Muscle of back (tissue), 3 donors: ENCODE measurements at regions not wholly inside any gene's neighbourhood (a gene's known extent, or its start where the extent isn't known, plus 50 kb on each side); places are given as distances from the start of the nearest gene placed in this dataset.

Experiments
- DNase-seq, 3 donors: peaks; one replicate each; pipeline versions ENCODE4 v3.0.0 to v3.0.0-alpha.2; 2013

DNA sequence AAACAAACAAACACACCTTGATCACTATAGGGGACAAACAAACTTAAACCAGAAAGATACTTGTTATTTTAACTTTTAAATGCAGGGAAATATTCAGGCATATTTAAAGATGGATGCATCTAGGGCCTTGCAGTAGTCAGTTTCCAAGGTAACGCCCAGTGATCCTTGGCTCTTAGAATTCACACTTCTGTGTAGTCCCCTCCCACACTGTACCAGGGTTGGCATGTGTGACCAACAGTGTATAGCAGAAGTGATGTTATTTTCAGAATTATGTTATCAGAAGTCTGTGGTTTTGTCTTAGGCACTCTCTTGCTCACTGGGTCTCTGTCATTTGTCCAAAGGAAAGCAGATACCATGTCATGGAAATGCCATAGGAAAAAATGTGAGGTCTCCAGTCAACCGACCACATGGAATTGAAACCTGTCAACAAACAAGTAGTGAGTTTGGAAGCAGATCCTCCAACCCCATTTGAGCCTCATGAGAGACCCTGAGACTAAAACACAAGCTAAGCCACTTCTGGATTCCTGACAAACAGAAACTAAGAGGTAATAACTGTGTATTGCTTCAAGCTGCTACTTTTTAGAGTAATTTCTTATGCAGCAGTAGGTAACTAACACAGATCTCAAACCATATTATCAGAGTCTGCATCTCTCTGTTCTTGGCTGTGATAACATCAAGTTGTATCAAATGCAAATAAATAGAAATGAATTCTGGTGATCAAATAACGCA is 670.3 kb downstream of the KCTD8 start:
- no peak for DNase-seq

DNA sequence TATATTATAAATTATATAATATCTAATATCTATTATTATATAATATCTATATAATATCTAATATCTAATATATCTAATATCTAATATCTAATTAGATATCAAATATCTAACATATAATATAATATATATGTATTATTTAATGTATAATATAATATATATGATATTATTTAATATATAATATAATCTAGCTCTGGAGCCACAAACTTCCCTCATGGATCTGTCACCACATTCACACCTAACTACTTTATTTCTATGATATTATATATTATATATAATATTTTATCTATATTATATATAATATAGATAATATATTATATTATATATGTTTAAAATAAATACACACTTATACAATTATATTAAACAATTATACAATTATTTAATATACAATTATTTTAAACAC is 667.5 kb downstream of the KCTD8 start:
- no peak for DNase-seq

DNA sequence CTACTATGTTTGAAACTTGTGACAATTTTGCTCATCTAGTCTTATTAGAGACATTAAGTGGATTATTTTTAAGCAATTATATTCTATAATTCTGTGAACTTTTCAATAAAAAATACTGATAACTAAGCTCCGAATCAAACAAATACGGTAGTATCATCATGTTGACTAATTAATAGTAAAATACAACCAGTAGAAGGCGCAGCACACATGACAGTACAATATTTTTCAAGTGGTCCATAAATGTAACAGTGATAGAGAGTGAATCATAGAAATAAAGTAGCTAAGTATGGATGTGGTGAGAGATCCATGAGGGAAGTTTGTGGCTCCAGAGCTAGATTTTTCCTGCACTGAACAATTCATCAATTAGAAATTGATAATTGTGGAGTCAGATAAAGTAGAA is 666.2 kb downstream of the KCTD8 start:
- no peak for DNase-seq

DNA sequence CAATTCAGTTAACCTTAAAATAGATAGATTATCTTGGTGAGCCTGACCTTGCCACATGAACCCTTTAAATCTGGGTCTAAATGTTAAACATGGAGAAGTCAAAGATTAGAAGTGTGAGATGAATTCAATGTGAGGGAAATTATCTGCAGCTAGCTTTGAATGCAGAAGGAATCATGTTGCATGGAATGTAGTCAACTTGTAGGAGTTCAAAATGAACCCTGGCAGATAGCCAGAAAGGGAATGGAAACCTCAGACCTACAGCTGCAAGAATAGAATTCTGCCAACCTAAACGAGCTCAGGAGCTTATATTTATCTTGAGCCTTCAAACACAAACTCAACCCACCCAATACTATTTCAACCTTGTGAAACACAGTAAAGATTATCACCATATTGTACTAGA is 632.5 kb downstream of the KCTD8 start:
- peak; percentile 1 to 2 (median 2) for DNase-seq

DNA sequence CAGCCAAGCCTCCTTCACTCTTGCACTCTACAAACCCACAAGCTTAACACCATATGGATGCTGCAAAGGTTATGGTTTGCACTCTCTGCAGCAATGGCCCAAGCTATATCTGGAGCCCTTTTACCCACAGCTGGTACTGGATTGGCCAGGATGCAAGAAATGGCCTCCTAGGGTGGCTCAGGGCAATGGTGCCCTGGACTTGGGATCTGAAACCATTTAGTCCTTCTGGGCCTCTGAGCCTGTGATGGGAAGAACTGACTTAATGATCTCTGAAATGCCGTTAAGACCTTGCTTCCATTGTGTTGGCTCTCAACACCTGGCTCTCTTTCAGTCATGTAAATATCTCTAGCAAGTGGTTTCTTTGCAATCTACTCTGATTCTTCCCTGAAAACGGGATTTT is 626.0 kb downstream of the KCTD8 start:
- no peak for DNase-seq

DNA sequence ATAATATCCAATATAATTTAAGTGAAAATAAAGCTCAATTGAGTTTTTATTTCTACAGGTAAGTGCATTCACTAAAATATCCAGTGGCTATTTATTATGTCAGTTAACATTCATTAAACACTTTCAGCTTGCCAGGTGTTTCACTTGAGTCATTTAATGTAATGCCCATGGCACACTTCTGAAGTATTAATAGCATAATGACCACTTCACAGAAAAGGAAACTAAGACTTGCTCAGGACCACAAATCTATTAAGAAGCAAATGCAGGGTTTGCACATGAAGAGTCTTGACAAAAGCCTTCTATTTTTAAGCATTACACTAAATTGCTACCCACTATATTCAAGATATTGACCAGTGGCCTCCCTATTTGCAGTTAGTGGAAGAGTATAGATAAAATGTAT is 612.7 kb downstream of the KCTD8 start:
- no peak for DNase-seq

DNA sequence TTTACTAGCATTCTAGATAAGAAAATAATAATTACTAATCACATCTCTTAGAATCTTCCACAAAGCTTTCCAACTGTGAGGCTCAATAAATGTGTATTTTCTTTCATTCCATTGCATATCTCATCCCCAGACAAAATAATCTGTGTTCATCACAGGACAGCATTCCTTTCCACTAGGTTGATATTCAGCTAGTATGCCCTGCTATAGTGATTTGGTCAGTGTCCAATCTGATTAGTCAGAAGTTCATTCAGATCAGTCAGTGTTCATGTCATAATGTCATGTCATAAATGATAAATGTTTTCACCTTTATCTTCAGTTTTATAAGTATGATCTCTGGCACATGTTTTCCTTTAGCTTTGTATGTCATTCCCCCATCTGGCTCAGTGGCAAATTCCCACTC is 611.4 kb downstream of the KCTD8 start:
- DNase-seq = no peak

DNA sequence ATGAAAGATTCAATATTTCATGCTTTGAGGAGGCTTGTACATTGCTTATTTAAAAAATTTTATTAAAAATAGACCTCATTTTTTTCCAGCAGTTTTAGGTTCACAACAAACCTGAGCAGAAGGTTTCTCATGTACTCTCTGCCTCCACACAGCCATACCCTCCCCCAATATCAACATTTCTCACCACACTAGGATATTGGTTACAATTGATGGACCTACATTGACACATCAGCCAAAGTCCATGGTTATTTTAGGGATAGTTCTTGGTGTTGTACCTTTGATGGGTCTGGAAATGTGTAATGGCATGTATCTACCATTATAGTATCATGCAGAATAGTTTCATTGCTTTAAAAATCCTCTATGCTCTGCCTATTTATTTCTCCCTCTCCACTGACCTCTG is 611.0 kb downstream of the KCTD8 start:
- DNase-seq = no peak

DNA sequence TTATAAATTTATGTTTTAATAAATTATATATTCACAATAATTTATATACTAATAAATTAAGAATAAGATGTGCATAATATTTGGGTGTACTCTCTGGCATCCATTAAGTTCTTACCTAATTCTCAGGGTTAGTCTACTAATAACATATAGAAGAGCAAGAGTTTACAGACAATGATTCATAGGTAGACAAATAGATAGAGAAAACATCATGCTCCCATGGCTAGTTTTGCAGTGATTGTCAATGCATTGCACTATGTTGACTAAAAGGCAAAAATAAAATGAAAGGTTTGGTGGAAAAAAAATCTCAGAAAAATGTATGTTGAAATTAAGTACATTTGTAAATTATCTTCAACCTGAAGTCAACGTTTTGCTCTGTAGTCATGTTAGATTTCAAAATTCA is 606.0 kb downstream of the KCTD8 start:
- DNase-seq = no peak

DNA sequence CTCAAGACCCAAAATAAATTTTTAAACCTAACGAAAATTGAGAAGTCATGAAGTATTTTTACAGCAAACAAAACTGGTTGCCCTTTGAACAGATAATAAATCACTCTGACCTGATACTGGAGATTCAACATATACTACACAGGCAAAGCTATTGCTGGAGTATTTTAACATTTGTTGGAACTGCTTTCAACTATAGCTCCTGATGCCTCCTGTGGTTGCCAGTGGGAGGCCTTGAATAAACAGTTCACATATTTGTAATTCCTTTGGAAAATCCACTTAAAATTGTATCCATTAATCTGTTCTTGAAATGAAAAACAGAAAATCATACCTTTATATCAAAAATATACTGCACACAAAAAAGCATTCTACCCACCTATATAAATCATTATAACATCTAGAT is 605.1 kb downstream of the KCTD8 start:
- DNase-seq = no peak

DNA sequence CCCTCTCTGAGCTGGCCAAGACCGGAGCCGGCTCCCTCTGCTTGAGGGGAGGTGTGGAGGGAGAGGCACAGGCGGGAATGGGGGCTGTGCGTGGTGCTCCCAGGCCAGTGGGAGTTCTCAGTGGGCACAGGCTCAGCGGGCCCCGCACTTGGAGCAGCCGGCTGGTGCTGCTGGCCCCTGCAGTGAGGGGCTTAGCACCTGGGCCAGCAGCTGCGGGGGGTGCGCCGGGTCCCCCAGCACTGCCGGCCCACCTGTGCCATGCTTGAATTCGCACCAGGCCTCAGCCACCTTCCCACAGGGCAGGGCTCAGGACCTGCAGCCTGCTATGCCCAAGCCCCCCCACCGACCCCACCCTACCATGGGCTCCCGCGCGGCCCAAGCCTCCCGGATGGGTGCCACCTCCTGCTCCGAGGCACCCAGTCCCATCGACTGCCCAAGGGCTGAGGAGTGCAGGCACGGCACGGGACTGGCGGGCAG is 602.5 kb downstream of the KCTD8 start:
- DNase-seq = no peak

DNA sequence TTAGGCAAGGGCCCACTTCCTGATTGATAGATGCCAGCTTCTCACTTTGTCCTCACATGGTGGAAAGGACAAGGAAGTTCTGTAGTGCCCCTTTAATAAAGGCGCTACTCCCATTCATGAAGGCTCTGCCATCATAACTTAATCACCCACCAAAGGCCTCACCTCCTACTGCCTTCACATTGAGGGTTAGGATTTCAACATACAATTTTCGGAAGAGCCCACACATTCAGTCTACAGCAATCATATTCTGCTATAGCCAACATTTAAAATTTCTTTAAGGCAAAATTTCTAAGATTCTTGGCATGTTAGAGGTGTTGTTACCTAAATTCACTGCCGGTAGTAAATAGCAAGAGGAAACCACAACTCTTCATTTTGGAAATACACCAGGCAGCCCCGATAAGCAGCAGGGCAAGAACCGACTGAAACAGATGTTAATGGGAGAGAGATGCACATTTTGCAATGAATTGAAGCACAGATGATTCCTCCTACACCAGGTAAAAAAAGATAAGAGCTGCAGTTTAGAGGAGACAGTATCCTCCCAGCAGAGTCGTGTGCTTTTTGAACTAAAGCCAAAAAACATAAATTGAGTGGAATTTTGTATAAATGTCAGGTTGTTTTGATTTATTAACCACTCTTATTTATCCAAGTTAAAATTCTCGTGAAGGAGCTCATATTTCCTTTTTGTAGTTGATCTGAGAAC is 594.9 kb downstream of the KCTD8 start:
- DNase-seq = no peak

DNA sequence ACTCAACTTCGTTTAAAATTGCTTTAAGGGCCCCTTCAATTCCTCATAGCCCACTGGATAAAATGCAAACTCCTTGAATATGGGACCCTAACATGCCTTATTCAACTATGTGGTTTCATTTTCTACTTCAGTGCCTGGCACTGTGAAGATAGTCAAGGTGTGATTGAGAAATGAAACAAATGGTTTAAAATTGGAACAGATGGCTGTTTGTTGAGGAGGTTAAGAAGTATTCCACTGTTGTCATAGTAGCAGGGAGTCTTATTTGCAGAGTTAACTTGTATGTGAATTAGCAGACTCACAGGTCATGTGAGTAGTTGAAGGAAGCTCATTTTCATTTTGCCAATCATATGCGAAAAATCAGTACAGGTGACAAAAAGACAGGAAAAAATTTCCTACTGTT is 593.3 kb downstream of the KCTD8 start:
- DNase-seq = no peak

DNA sequence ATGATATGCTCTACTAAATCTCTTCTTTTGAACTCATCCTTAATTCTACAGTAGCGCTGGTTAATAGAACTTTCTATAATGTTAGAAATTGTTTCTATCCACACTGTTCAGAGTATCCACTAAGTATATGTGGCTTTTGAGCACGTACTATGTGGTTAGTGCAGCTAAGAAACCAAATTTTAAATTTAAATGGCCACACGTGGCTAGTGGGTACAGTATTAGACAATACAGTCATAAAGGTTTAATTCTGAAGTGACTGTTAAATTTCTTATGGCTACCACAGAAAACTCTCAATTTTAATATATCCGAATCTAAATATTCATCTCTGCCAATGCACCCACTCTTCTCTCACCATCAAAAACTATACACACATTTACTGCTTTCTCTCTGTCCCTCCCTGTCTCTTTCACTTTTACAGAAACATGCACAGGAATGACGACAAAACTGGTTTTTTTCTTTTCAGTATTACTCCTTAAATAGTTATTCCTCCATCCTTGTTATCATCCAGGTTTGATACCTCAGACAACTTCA is 583.9 kb downstream of the KCTD8 start:
- DNase-seq = no peak

DNA sequence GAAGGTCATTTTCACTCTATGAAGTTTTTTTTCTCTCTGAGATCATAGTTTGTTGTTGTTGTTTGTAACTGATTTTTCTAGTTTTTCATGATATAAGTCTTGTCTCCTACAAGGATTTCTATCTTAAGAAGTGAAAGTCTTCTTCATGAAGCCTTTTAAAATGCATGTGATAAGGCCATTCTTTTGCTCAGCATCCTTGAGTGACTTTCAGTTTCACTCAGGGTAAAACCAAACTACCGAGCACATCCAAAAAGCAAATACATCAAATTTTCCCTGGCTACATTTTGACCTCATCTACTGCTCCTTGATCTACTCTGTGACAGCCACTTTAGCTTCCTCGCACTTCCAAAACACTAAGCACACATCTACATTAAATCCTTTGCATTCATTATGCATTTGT is 580.7 kb downstream of the KCTD8 start:
- DNase-seq = no peak

DNA sequence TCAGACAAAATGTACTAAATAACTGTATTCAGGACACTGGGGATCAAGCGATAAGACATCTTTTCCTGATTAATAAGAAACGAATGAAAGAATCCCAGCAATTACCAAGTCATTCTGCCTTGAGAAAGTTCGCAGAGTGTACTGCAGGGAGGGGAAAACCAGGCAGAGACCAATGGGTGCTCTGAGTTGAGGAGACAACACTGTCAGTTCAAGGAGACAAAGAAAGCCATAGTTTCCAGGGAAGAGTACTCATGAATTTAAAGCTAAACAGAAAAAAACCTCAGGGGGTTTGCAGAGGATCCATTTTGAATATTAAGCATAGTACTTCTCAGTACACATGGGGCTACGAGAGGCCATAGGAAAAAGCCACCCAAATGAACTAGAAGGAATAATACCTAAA is 573.0 kb downstream of the KCTD8 start:
- no peak for DNase-seq

DNA sequence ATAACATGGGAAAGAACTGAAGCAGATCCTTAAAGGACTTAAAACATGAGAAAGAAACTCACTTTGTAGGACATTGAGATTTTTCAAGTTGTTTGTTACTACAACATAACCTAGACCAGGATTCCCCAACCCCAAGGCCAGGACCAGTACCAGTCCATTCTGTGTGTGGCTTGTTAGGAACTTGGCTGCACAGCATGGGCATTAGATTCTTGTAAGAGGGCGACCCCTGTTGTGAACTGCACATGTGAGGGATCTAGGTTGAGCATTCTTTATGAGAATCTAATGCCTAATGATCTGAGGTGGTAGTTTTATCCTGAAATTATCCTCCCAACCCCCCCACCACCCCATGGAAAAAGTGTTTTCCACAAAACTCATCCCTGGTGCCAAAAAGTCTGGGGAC is 566.1 kb downstream of the KCTD8 start:
- no peak for DNase-seq

DNA sequence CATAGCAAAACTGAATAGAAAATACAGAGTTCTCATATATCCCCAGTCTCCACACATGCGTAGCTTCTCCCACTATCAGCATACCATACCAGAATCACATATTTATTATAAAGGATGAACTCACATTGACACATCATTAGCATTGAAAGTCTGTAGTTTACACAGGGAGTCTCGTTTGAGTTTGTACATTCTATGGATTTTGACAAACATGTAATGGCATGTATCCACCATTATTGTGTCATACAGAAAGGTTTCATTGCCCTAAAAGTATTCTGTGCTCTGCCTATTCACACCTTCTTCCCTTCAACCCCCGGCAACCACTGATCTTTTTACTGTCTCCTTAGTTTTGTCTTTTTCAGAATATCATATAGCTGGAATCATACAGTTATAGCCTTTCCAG is 562.4 kb downstream of the KCTD8 start:
- DNase-seq = no peak

DNA sequence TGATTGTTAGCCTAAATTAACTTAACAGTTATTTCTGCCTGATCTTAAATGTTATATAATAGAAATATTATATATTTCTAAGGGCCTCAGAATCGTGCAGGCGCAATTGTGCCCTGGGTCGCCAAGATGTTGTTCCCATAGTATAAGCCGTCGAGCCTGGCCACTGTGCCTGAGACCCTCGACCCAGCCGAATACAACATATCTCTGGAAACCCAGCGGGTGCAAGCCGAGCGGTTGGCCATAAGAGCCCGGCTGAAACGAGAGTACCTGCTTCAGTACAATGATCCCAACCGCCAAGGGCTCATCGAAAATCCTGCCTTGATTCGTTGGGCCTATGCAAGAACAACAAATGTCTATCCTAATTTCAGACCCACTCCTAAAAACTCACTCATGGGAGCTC is 549.8 kb downstream of the KCTD8 start:
- DNase-seq = no peak

DNA sequence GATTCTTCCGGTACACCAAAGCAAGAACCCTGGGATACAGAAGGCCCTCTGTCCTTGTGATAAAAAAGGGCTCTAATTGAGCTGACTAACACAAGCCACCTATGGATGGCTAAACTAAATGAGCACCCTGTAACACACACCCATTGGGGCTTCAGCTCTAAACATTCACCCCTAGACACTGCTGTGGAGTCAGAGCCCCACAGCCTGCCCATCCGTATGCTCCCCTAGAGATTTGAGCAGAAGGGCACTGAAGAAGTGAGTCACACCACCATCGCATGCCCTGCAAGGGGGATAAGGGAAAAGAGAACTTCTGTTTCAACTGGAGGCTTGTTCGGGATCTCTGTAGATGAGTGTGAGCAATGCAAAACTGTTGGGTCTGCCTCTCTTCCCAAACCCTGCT is 545.2 kb downstream of the KCTD8 start:
- DNase-seq = no peak

DNA sequence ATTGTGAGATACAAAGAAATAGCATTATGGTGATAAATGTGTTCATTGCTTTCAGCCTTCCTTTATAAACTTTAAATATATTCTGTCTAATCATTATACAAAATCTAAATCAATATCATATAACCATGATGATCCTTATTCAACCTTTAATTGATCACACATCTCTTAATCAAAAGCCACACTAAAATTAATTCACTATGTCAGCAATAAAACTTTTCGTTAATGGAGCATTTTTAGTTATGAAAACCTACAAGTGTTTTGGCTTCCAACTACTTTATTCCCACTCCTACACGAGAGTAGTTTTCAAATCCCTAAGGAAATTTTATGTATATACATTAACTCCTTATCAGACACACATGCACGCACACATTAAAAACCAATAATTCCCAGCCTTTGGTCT is 530.2 kb downstream of the KCTD8 start:
- no peak for DNase-seq

DNA sequence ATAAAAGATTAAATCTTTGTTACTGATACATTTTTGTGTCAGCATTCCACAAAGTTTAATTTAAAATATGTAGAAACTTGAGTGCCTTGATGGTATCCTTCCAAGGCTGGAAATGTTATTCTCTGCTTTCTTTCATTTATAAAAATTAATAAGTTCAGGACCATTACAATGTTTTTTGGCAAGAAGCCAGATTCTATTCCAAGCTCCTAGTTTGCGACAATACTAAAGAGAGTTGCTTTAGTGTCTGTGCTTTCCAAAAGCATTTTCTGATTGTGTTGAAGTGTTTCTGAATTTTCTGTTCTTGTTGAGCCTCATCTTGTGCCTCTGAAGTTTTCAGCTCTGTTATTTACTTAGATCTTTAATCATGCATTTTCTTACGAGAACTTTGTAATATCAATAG is 516.2 kb downstream of the KCTD8 start:
- DNase-seq = peak; percentile 1 to 9 (median 4)

DNA sequence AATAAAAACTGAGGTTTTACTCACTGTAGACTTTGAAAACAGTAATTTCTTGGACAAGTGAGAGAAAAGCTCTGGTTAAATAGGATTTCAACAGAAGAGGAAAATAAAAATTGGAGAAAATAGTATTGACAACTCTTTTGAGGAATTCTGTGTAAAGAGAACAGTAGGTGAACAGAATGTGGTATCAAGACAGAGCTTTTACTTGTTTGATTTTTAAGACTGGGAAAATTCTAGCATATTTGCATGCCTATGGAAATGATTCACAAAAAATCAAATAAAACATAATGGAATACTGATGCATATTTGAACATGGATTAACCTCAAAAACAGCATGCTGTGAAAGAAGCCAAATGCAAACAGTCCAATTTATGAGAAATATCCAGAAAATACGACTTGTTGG is 504.6 kb downstream of the KCTD8 start:
- no peak for DNase-seq

DNA sequence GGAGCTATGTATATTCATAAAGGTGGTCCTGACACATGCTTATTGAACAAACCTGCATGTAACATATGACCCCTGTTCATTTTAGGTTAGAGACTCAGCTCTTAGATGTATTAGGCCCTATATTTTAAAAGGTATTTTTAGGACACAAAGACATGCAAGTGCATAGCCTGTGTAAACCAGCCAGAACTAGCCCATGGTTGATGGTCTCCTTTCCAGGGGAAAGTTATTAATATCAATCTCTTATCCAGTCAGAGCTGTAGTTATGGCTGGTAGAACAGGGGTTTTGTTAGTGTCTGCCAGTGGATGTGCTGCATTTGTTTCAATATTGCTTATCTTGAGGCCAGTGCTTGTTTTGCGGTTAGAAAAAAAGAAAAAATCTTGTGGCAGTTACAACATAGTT is 488.6 kb downstream of the KCTD8 start:
- DNase-seq = no peak
